Esophagus squamous epithelium (tissue), 4 donors: ENCODE measurements at regions not wholly inside any gene's neighbourhood (a gene's known extent, or its start where the extent isn't known, plus 50 kb on each side); places are given as distances from the start of the nearest gene placed in this dataset.
"Not testable (repeated sequence)": the region's sequence is repeated elsewhere in the genome, so short reads cannot be mapped to it uniquely, and the experiment has no call there.

Experiments
- CTCF ChIP-seq, 6 experiments: fragments of 450-650 bp in 4 of 6; fragments of 200-600 bp in 2 of 6; sonication (generic) in 2 of 6; IDR thresholded peaks; one replicate each; pipeline ENCODE4 v1.5.1; 2016 to 2019; ENCODE audit warnings: antibody characterized with exemption in 6 of 6, mild to moderate bottlenecking in 4 of 6, moderate library complexity in 4 of 6
- POLR2A ChIP-seq, 4 donors: fragments of 450-650 bp; IDR thresholded peaks; one replicate each; pipeline ENCODE4 v1.6.1; 2017; ENCODE audit warnings: antibody characterized with exemption in 4 of 4, mild to moderate bottlenecking in 4 of 4, moderate library complexity in 3 of 4

GRCh38 chr2:87515226-87515625, 232.7 kb upstream of the PLGLB2 start:
- TF ChIP-seq CTCF, POLR2A (IDR thresholded peaks at IDR 0.05): not testable (repeated sequence)
